ENCODE measurements at regions not wholly inside any gene's neighbourhood (a gene's known extent, or its start where the extent isn't known, plus 50 kb on each side); places are given as distances from the start of the nearest gene placed in this dataset.

DNA sequence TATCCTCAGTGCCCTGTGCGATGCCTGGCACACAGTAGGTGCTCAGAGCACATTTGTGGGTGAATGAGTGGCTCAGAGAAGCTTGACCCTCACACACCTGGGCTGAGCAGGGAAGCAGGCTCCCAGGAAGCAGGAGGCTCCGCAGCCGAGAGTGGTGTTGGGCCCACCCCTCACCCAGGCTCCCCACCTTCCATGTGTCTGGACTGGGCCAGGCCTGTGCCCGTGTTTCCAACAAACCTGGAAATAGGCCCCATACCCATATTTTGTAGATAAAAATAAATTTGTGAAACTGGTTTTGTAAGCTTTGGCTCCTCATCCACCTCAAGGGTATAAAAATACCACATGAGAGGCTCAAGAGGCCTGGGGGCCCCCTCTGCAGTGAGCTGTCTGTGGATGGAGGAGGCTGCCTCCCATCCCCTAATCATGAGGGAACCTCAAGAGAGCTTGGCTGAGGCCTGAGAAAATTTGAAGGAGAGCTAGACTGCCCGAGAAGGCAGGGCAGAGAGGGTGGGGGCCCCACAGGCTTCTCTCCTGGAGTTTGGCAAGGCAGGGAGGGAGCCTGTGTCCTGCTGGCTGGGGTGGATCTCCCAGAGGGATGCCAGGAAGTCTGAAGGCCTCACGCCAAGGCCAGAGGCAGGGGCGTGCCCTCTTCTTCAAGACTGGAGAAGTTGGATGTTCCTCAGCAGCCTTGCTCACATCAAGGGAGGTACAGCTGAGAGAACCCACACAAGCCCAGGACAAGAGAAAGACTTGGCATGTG is 147.0 kb upstream of the NECTIN1 start (continued):
- TF ChIP-seq KDM1A (IDR thresholded peaks at IDR 0.05; ENCODE audit: borderline replicate concordance) = no peak
- TF ChIP-seq, protein P1, sequence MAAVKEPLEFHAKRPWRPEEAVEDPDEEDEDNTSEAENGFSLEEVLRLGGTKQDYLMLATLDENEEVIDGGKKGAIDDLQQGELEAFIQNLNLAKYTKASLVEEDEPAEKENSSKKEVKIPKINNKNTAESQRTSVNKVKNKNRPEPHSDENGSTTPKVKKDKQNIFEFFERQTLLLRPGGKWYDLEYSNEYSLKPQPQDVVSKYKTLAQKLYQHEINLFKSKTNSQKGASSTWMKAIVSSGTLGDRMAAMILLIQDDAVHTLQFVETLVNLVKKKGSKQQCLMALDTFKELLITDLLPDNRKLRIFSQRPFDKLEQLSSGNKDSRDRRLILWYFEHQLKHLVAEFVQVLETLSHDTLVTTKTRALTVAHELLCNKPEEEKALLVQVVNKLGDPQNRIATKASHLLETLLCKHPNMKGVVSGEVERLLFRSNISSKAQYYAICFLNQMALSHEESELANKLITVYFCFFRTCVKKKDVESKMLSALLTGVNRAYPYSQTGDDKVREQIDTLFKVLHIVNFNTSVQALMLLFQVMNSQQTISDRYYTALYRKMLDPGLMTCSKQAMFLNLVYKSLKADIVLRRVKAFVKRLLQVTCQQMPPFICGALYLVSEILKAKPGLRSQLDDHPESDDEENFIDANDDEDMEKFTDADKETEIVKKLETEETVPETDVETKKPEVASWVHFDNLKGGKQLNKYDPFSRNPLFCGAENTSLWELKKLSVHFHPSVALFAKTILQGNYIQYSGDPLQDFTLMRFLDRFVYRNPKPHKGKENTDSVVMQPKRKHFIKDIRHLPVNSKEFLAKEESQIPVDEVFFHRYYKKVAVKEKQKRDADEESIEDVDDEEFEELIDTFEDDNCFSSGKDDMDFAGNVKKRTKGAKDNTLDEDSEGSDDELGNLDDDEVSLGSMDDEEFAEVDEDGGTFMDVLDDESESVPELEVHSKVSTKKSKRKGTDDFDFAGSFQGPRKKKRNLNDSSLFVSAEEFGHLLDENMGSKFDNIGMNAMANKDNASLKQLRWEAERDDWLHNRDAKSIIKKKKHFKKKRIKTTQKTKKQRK (IDR thresholded peaks at IDR 0.05; ENCODE audit: low read depth, low read length) = no peak

DNA sequence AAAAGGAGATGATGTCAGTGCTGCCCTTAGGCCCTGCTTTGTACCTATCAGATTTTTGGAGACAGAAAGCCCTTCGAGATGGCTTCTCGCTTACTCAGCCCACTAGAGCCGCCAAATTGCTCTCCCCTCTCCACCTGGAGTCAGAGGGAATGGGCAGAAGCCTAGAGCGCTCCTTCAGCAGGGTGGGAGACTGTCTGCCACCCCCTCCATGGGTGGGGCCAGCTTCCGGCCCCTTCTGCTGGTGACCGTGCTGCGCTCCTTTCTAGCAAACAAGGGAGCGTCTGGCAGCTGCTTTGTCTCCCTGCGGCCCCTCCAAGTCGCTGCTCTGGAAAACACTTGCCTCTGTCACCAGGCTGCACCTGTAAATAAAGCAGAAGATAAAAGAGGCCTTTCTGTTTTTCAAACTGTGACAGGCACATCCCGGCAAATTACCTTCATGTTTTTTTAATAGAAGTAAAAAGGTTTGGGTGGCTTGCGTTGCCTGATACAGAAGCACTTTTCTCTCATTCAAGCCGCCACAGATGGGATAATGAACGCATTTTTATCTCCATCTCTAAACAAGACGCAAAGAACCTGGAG is 145.7 kb upstream of the NECTIN1 start:
- intact Hi-C loops (cut with micrococcal nuclease; ENCODE audit: unreplicated experiment) (no loop called here), in situ Hi-C loops (cut with MboI) (no loop called here)
- Histone ChIP-seq H2AFZ (ENCODE audit: control insufficient read depth, low read depth, low read length) (no peak overlapping the region), H3K4me2 (ENCODE audit: control insufficient read depth, insufficient read depth) (no peak overlapping the region), H3K9ac (ENCODE audit: control insufficient read depth, insufficient read depth, low read length) (no peak overlapping the region), H3K4me1 (ENCODE audit: control insufficient read depth, insufficient read depth, low read length) (no peaks in the 10 kb centered on the region), H3K27ac (ENCODE audit: control insufficient read depth, insufficient read depth) (no peak overlapping the region), H3K9me3 (replicated peaks; ENCODE audit: control insufficient read depth, insufficient read depth, low read length) (no peaks in the 10 kb centered on the region), H3K36me3 (ENCODE audit: control insufficient read depth in 2 of 2, insufficient read depth in 2 of 2, low read length in 1 of 2) (no peaks in the 10 kb centered on the region), H4K20me1 (ENCODE audit: control insufficient read depth, insufficient read depth) (no peaks in the 10 kb centered on the region), H3K79me2 (ENCODE audit: control insufficient read depth, insufficient read depth, low read length) (no peaks in the 10 kb centered on the region), H3K27me3 (replicated peaks in 1 of 2; ENCODE audit: control insufficient read depth in 2 of 2, insufficient read depth in 2 of 2, low read length in 1 of 2) (peaks cover 6 to 10% of the 10 kb centered on the region in 2 experiments; a peak in 3 of 4 replicates), H3K4me3 (no peak overlapping the region)
- no peak for TF ChIP-seq NFIC (IDR thresholded peaks at IDR 0.05; ENCODE audit: low read depth, low read length)
- no peak for TF ChIP-seq IKZF2 (IDR thresholded peaks at IDR 0.05)
- no peak for TF ChIP-seq TCF3 (IDR thresholded peaks at IDR 0.05; ENCODE audit: borderline replicate concordance, insufficient read depth, low read depth, low read length)
- TF ChIP-seq ETV6 (conservative IDR thresholded peaks at IDR 0.05 in 1 of 2, IDR thresholded peaks at IDR 0.05 in 1 of 2; ENCODE audit: borderline replicate concordance in 1 of 2, low read depth in 1 of 2) = no peak
- no peak for TF ChIP-seq ZBED1 (IDR thresholded peaks at IDR 0.05; ENCODE audit: borderline replicate concordance)
- TF ChIP-seq, protein P2, sequence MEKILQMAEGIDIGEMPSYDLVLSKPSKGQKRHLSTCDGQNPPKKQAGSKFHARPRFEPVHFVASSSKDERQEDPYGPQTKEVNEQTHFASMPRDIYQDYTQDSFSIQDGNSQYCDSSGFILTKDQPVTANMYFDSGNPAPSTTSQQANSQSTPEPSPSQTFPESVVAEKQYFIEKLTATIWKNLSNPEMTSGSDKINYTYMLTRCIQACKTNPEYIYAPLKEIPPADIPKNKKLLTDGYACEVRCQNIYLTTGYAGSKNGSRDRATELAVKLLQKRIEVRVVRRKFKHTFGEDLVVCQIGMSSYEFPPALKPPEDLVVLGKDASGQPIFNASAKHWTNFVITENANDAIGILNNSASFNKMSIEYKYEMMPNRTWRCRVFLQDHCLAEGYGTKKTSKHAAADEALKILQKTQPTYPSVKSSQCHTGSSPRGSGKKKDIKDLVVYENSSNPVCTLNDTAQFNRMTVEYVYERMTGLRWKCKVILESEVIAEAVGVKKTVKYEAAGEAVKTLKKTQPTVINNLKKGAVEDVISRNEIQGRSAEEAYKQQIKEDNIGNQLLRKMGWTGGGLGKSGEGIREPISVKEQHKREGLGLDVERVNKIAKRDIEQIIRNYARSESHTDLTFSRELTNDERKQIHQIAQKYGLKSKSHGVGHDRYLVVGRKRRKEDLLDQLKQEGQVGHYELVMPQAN (conservative IDR thresholded peaks at IDR 0.05) = no peak
- no peak for TF ChIP-seq ZNF384 (IDR thresholded peaks at IDR 0.05; ENCODE audit: borderline replicate concordance, low read depth, low read length)
- no peak for TF ChIP-seq IRF4 (IDR thresholded peaks at IDR 0.05; ENCODE audit: low read depth, low read length)
- TF ChIP-seq YBX1 (IDR thresholded peaks at IDR 0.05) = no peak
- no TSS peak for BruUV-seq (replicated peaks)
- ChIA-PET CTCF (no interaction called here), POLR2A (no interaction called here), SMC1A (ENCODE audit: uncharacterized antibody, unreplicated experiment) (no interaction called here), RAD21 (ENCODE audit: unreplicated experiment) (no interaction called here)
- no peak for ATAC-seq
- FAIRE-seq = no peak
- 29% methylated on average over 13 of the region's 15 CpGs for WGBS (ENCODE audit: insufficient coverage, insufficient replicate concordance, low lambda C conversion rate, missing lambda C conversion rate)
- no peak for DNase-seq (ENCODE audit: low read depth, low spot score)
